ENCODE measurements at regions not wholly inside any gene's neighbourhood (a gene's known extent, or its start where the extent isn't known, plus 50 kb on each side); places are given as distances from the start of the nearest gene placed in this dataset.

- TF ChIP-seq POLR2AphosphoS5 (IDR thresholded peaks at IDR 0.05; ENCODE audit: low read depth, low read length) (no peak), TAF1 (IDR thresholded peaks at IDR 0.05; ENCODE audit: borderline replicate concordance, low read depth, low read length) (no peak)
Observed at GRCh38 chr6:137647762-137648447, 153.7 kb upstream of the OLIG3 start.
